WTC11 (cell line): ENCODE measurements at regions not wholly inside any gene's neighbourhood (a gene's known extent, or its start where the extent isn't known, plus 50 kb on each side); places are given as distances from the start of the nearest gene placed in this dataset.

ENCODE experiments used
- ATAC-seq: fragments of 200-7000 bp; cut with Tn5 transposase; 2 replicates; pipeline ENCODE4 v1.10.0; 2021; ENCODE audit warnings: mild to moderate bottlenecking, moderate library complexity
- CTCF ChIA-PET: fragments of 300-600 bp; sonication (Branson Sonifier 250); formaldehyde crosslinking; loops from one replicate; lab custom pipeline; 2021; ENCODE audit warnings: antibody characterized with exemption; lab: Charles Lee
- POLR2A ChIA-PET: fragments of 350-600 bp; sonication (Branson Sonifier 250); formaldehyde crosslinking; loops from one replicate; lab custom pipeline; 2021; ENCODE audit warnings: antibody characterized with exemption; lab: Charles Lee
- DNase-seq: peaks from one replicate; pipeline ENCODE4 v3.0.0; 2021; ENCODE audit warnings: low spot score
- H3K27ac Mint-ChIP-seq: 2 replicates; pipeline ENCODE4 v1.8.0; 2021; ENCODE audit warnings: mixed read lengths
- H3K27me3 Mint-ChIP-seq: 2 replicates; pipeline ENCODE4 v1.8.0; 2021; ENCODE audit warnings: low read depth, mild to moderate bottlenecking, moderate library complexity, mixed read lengths
- H3K36me3 Mint-ChIP-seq: 2 replicates; pipeline ENCODE4 v1.8.0; 2021; ENCODE audit warnings: mixed read lengths
- H3K4me1 Mint-ChIP-seq: 2 replicates; pipeline ENCODE4 v1.8.0; 2022; ENCODE audit warnings: mixed read lengths
- H3K4me3 Mint-ChIP-seq: 2 replicates; pipeline ENCODE4 v1.8.0; 2021; ENCODE audit warnings: mild to moderate bottlenecking, moderate library complexity, mixed read lengths
- H3K9me3 Mint-ChIP-seq: 2 replicates; pipeline ENCODE4 v1.8.0; 2021; ENCODE audit warnings: mixed read lengths
- CBFB ChIP-seq: sonication (generic); formaldehyde crosslinking; IDR thresholded peaks from 2 replicates; pipeline ENCODE4 v1.8.1; 2022; ENCODE audit warnings: mild to moderate bottlenecking, low read depth, missing genetic modification reagents
- ELF4 ChIP-seq: sonication (generic); formaldehyde crosslinking; IDR thresholded peaks from 2 replicates; pipeline ENCODE4 v1.8.1; 2022; ENCODE audit warnings: low read depth, mild to moderate bottlenecking, moderate library complexity, missing genetic modification reagents
- EMX1 ChIP-seq: fragments of 250-450 bp; sonication (Bioruptor Pico); IDR thresholded peaks from 2 replicates; pipeline ENCODE4 v1.8.0; 2021; ENCODE audit warnings: mild to moderate bottlenecking
- ESRRA ChIP-seq: sonication (generic); formaldehyde crosslinking; IDR thresholded peaks from 2 replicates; pipeline ENCODE4 v1.8.1; 2022; ENCODE audit warnings: mild to moderate bottlenecking, missing genetic modification reagents, borderline replicate concordance
- FOXJ3 ChIP-seq: sonication (generic); formaldehyde crosslinking; IDR thresholded peaks from 2 replicates; pipeline ENCODE4 v1.9.0; 2021; ENCODE audit warnings: missing genetic modification reagents, mild to moderate bottlenecking, borderline replicate concordance
- FOXK1 ChIP-seq: sonication (generic); formaldehyde crosslinking; IDR thresholded peaks from 2 replicates; pipeline ENCODE4 v1.8.0; 2022; ENCODE audit warnings: mild to moderate bottlenecking, moderate library complexity, missing genetic modification reagents
- IRF2 ChIP-seq: sonication (generic); formaldehyde crosslinking; IDR thresholded peaks from 2 replicates; pipeline ENCODE4 v1.8.0; 2022; ENCODE audit warnings: low read depth, missing genetic modification reagents, borderline replicate concordance
- NFYB ChIP-seq: sonication (generic); formaldehyde crosslinking; conservative IDR thresholded peaks from 2 replicates; pipeline ENCODE4 v1.8.0; 2022; ENCODE audit warnings: low read depth, missing genetic modification reagents
- PREB ChIP-seq: sonication (generic); formaldehyde crosslinking; IDR thresholded peaks from 2 replicates; pipeline ENCODE4 v1.8.1; 2022; ENCODE audit warnings: mild to moderate bottlenecking, missing genetic modification reagents, moderate library complexity, borderline replicate concordance
- RELA ChIP-seq: sonication (generic); formaldehyde crosslinking; IDR thresholded peaks from 2 replicates; pipeline ENCODE4 v1.8.1; 2022; ENCODE audit warnings: missing genetic modification reagents, mild to moderate bottlenecking, borderline replicate concordance
- RORB ChIP-seq: fragments of 250-450 bp; sonication (Bioruptor Pico); IDR thresholded peaks from 2 replicates; pipeline ENCODE4 v1.9.0; 2021; ENCODE audit warnings: mild to moderate bottlenecking
- SP1 ChIP-seq: sonication (generic); formaldehyde crosslinking; conservative IDR thresholded peaks from 2 replicates; pipeline ENCODE4 v1.8.1; 2022; ENCODE audit warnings: missing genetic modification reagents
- ZNF263 ChIP-seq: sonication (generic); formaldehyde crosslinking; IDR thresholded peaks from 2 replicates; pipeline ENCODE4 v1.8.1; 2022; ENCODE audit warnings: low read depth, mild to moderate bottlenecking, moderate library complexity, missing genetic modification reagents
- ZNF423 ChIP-seq: fragments of 250-450 bp; sonication (Bioruptor Pico); IDR thresholded peaks from 2 replicates; pipeline ENCODE4 v2.1.2; 2022; ENCODE audit warnings: mild to moderate bottlenecking, moderate library complexity
- TF ChIP-seq, protein P1 (sequence below): sonication (generic); formaldehyde crosslinking; IDR thresholded peaks from 2 replicates; pipeline ENCODE4 v1.8.1; 2022; ENCODE audit warnings: missing genetic modification reagents, borderline replicate concordance
- TF ChIP-seq, protein P2 (sequence below): fragments of 200-600 bp; IDR thresholded peaks from 2 replicates; pipeline ENCODE4 v1.8.0; 2022; ENCODE audit warnings: antibody characterized with exemption
- TF ChIP-seq, protein P3 (sequence below): sonication (generic); formaldehyde crosslinking; conservative IDR thresholded peaks from 2 replicates; pipeline ENCODE4 v1.8.1; 2023; ENCODE audit warnings: mild to moderate bottlenecking, low read depth, missing genetic modification reagents, moderate library complexity
- TF ChIP-seq, protein P4 (sequence below): sonication (generic); formaldehyde crosslinking; IDR thresholded peaks from 2 replicates; pipeline ENCODE4 v1.8.0; 2022; ENCODE audit warnings: mild to moderate bottlenecking, missing genetic modification reagents
- TF ChIP-seq, protein P5 (sequence below): fragments of 250-450 bp; sonication (Bioruptor Pico); IDR thresholded peaks from 2 replicates; pipeline ENCODE4 v2.1.2; 2022; ENCODE audit warnings: mild to moderate bottlenecking, moderate library complexity

DNA sequence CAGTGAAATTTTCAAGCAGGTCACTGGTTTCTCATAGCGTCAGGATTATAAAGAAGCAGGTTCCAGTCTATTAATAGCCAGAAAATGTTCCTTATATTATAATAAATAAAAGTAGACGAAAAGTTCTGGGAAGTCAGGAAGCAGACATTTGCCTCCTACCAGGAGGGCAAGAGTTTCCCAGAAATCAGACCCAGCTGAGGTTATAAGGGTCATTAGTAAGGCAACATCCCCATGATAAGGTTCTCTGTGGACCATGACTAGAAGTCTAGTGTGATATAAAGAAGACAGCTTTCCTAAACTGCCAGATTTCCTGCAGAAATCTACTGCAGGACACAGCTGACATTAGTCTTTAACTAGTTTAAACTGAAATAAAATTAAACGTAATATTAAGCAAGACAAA lies 210.1 kb upstream of the STK17B start:
- POLR2A ChIA-PET = no interaction called here
- Mint-ChIP-seq H3K27ac (no peak overlapping the region), H3K4me1 (no peaks in the 10 kb centered on the region), H3K4me3 (no peak overlapping the region), H3K27me3 (no peaks in the 10 kb centered on the region), H3K9me3 (no peaks in the 10 kb centered on the region), H3K36me3 (no peaks in the 10 kb centered on the region)
- DNase-seq (no peak), ATAC-seq (no peak)
- CTCF ChIA-PET = interaction anchor here (1.1 kb wide), 1 partner anchor 23 kb away, joined by 4 read pairs; no protein-coding TSS in a partner anchor
- no peak for TF ChIP-seq RELA (CRISPR knock-in tag)
- TF ChIP-seq PREB (CRISPR knock-in tag) = no peak
- TF ChIP-seq IRF2 (CRISPR knock-in tag) = no peak
- TF ChIP-seq, protein P1, sequence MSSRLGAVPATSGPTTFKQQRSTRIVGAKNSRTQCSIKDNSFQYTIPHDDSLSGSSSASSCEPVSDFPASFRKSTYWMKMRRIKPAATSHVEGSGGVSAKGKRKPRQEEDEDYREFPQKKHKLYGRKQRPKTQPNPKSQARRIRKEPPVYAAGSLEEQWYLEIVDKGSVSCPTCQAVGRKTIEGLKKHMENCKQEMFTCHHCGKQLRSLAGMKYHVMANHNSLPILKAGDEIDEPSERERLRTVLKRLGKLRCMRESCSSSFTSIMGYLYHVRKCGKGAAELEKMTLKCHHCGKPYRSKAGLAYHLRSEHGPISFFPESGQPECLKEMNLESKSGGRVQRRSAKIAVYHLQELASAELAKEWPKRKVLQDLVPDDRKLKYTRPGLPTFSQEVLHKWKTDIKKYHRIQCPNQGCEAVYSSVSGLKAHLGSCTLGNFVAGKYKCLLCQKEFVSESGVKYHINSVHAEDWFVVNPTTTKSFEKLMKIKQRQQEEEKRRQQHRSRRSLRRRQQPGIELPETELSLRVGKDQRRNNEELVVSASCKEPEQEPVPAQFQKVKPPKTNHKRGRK (CRISPR knock-in tag) = no peak
- no peak for TF ChIP-seq FOXK1 (CRISPR knock-in tag)
- TF ChIP-seq, protein P2, sequence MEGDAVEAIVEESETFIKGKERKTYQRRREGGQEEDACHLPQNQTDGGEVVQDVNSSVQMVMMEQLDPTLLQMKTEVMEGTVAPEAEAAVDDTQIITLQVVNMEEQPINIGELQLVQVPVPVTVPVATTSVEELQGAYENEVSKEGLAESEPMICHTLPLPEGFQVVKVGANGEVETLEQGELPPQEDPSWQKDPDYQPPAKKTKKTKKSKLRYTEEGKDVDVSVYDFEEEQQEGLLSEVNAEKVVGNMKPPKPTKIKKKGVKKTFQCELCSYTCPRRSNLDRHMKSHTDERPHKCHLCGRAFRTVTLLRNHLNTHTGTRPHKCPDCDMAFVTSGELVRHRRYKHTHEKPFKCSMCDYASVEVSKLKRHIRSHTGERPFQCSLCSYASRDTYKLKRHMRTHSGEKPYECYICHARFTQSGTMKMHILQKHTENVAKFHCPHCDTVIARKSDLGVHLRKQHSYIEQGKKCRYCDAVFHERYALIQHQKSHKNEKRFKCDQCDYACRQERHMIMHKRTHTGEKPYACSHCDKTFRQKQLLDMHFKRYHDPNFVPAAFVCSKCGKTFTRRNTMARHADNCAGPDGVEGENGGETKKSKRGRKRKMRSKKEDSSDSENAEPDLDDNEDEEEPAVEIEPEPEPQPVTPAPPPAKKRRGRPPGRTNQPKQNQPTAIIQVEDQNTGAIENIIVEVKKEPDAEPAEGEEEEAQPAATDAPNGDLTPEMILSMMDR = no peak
- no peak for TF ChIP-seq SP1 (CRISPR knock-in tag)
- no peak for TF ChIP-seq FOXJ3 (CRISPR knock-in tag)

- TF ChIP-seq ESRRA (CRISPR knock-in tag) = no peak
- TF ChIP-seq ELF4 (CRISPR knock-in tag) = no peak
- TF ChIP-seq CBFB (CRISPR knock-in tag) = no peak
- TF ChIP-seq, protein P3, sequence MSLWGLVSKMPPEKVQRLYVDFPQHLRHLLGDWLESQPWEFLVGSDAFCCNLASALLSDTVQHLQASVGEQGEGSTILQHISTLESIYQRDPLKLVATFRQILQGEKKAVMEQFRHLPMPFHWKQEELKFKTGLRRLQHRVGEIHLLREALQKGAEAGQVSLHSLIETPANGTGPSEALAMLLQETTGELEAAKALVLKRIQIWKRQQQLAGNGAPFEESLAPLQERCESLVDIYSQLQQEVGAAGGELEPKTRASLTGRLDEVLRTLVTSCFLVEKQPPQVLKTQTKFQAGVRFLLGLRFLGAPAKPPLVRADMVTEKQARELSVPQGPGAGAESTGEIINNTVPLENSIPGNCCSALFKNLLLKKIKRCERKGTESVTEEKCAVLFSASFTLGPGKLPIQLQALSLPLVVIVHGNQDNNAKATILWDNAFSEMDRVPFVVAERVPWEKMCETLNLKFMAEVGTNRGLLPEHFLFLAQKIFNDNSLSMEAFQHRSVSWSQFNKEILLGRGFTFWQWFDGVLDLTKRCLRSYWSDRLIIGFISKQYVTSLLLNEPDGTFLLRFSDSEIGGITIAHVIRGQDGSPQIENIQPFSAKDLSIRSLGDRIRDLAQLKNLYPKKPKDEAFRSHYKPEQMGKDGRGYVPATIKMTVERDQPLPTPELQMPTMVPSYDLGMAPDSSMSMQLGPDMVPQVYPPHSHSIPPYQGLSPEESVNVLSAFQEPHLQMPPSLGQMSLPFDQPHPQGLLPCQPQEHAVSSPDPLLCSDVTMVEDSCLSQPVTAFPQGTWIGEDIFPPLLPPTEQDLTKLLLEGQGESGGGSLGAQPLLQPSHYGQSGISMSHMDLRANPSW = no peak
- no peak for TF ChIP-seq ZNF263 (CRISPR knock-in tag)
- TF ChIP-seq NFYB (CRISPR knock-in tag) = no peak
- no peak for TF ChIP-seq ZNF423
- TF ChIP-seq, protein P4, sequence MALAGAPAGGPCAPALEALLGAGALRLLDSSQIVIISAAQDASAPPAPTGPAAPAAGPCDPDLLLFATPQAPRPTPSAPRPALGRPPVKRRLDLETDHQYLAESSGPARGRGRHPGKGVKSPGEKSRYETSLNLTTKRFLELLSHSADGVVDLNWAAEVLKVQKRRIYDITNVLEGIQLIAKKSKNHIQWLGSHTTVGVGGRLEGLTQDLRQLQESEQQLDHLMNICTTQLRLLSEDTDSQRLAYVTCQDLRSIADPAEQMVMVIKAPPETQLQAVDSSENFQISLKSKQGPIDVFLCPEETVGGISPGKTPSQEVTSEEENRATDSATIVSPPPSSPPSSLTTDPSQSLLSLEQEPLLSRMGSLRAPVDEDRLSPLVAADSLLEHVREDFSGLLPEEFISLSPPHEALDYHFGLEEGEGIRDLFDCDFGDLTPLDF (CRISPR knock-in tag) = no peak
- TF ChIP-seq, protein P5, sequence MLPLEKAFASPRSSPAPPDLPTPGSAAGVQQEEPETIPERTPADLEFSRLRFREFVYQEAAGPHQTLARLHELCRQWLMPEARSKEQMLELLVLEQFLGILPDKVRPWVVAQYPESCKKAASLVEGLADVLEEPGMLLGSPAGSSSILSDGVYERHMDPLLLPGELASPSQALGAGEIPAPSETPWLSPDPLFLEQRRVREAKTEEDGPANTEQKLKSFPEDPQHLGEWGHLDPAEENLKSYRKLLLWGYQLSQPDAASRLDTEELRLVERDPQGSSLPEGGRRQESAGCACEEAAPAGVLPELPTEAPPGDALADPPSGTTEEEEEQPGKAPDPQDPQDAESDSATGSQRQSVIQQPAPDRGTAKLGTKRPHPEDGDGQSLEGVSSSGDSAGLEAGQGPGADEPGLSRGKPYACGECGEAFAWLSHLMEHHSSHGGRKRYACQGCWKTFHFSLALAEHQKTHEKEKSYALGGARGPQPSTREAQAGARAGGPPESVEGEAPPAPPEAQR (CRISPR knock-in tag) = no peak
- TF ChIP-seq RORB (CRISPR knock-in tag) = no peak
- TF ChIP-seq EMX1 (CRISPR knock-in tag) = no peak
- no peaks in the 10 kb centered on the region for H3K36me3 Mint-ChIP-seq
- ATAC-seq (no peak), DNase-seq (no peak)
- no peaks in the 10 kb centered on the region for H3K9me3 Mint-ChIP-seq
- POLR2A ChIA-PET = no interaction called here
- no peaks in the 10 kb centered on the region for H3K27me3 Mint-ChIP-seq
- CTCF ChIA-PET = no interaction called here
- H3K4me3 Mint-ChIP-seq = no peak overlapping the region
- H3K27ac Mint-ChIP-seq = no peak overlapping the region
- no peaks in the 10 kb centered on the region for H3K4me1 Mint-ChIP-seq
Observed at GRCh38 chr2:196383799-196384198, 212.4 kb upstream of the STK17B start.
